ENCODE measurements at regions not wholly inside any gene's neighbourhood (a gene's known extent, or its start where the extent isn't known, plus 50 kb on each side); places are given as distances from the start of the nearest gene placed in this dataset.
A peak's percentile ranks its signal among the peaks of the same experiment; 100 is the strongest.
"Not testable (repeated sequence)": the region's sequence is repeated elsewhere in the genome, so short reads cannot be mapped to it uniquely, and the experiment has no call there.

GRCh38 chr2:185522472-185522871 is 216.1 kb upstream of the FSIP2 start:
- H3K4me3 Mint-ChIP-seq = no peak overlapping the region
- no peak for DNase-seq

GRCh38 chr2:185524242-185524641 is 214.4 kb upstream of the FSIP2 start:
- H3K36me3 Mint-ChIP-seq (ENCODE audit: low read depth) = peaks cover 12% of the 10 kb centered on the region
- H3K36me3 ChIP-seq (ENCODE audit: control insufficient read depth, insufficient read depth, low read length); H3K9me3 ChIP-seq (ENCODE audit: control insufficient read depth, low read length); H3K4me3 Mint-ChIP-seq; H3K27me3 ChIP-seq (ENCODE audit: control insufficient read depth, insufficient read depth, low read length, poor library complexity, severe bottlenecking); H3K27ac Mint-ChIP-seq; H3K9me3 Mint-ChIP-seq; H3K27me3 Mint-ChIP-seq (ENCODE audit: insufficient read depth); H3K4me3 ChIP-seq (ENCODE audit: low read length); H3K4me1 Mint-ChIP-seq; H3K9ac ChIP-seq (ENCODE audit: extremely low read depth, low read length, poor library complexity, severe bottlenecking); H3K4me1 ChIP-seq (ENCODE audit: control insufficient read depth, insufficient read depth, low read length); DNase-seq; H3K27ac ChIP-seq (ENCODE audit: low read depth, low read length): not testable (repeated sequence)
- 95% methylated on average over 2 of the region's 2 CpGs; no CpG with 5 or more reads in 1 of the 2 experiments for WGBS, 2 experiments (ENCODE audit: insufficient coverage in 1 of 2, insufficient read length in 1 of 2)

More at GRCh38 chr2:185522472-185522871, 216.1 kb upstream of the FSIP2 start:
- Mint-ChIP-seq H3K27ac (no peak overlapping the region), H3K4me1 (peaks cover 2% of the 10 kb centered on the region), H3K27me3 (ENCODE audit: insufficient read depth) (no peaks in the 10 kb centered on the region), H3K9me3 (peaks cover 6% of the 10 kb centered on the region), H3K36me3 (ENCODE audit: low read depth) (peaks cover 12% of the 10 kb centered on the region)
- H3K9ac ChIP-seq (ENCODE audit: extremely low read depth, low read length, poor library complexity, severe bottlenecking) = no peak overlapping the region
- H3K4me1 ChIP-seq (ENCODE audit: control insufficient read depth, insufficient read depth, low read length) = no peaks in the 10 kb centered on the region
- H3K9me3 ChIP-seq (ENCODE audit: control insufficient read depth, low read length) = no peaks in the 10 kb centered on the region
- H3K36me3 ChIP-seq (ENCODE audit: control insufficient read depth, insufficient read depth, low read length) = no peaks in the 10 kb centered on the region
- H3K4me3 ChIP-seq (ENCODE audit: low read length) = no peak overlapping the region
- no peaks in the 10 kb centered on the region for H3K27me3 ChIP-seq (ENCODE audit: control insufficient read depth, insufficient read depth, low read length, poor library complexity, severe bottlenecking)
- 87 to 90% methylated on average over 3 to 6 of the region's 6 CpGs for WGBS, 2 experiments (ENCODE audit: insufficient coverage in 1 of 2, insufficient read length in 1 of 2)
- peak; percentile 59 for TF ChIP-seq CTCF (conservative IDR thresholded peaks at IDR 0.05)
- H3K27ac ChIP-seq (ENCODE audit: low read depth, low read length) = no peak overlapping the region

GRCh38 chr2:185526161-185526560 is 212.4 kb upstream of the FSIP2 start:
- H3K4me1 Mint-ChIP-seq = peaks cover under 1% of the 10 kb centered on the region
- no peaks in the 10 kb centered on the region for H3K9me3 ChIP-seq (ENCODE audit: control insufficient read depth, low read length)
- 91 to 100% methylated on average over 1 of the region's 1 CpG for WGBS, 2 experiments (ENCODE audit: insufficient coverage in 1 of 2, insufficient read length in 1 of 2)
- no peak for DNase-seq
- H3K36me3 ChIP-seq (ENCODE audit: control insufficient read depth, insufficient read depth, low read length) = no peaks in the 10 kb centered on the region
- H3K27me3 ChIP-seq (ENCODE audit: control insufficient read depth, insufficient read depth, low read length, poor library complexity, severe bottlenecking) = no peaks in the 10 kb centered on the region
- H3K36me3 Mint-ChIP-seq (ENCODE audit: low read depth) = peaks cover 12% of the 10 kb centered on the region
- no peaks in the 10 kb centered on the region for H3K4me1 ChIP-seq (ENCODE audit: control insufficient read depth, insufficient read depth, low read length)
- H3K27ac Mint-ChIP-seq = no peak overlapping the region
- no peak for TF ChIP-seq CTCF (conservative IDR thresholded peaks at IDR 0.05)
- no peak overlapping the region for H3K4me3 ChIP-seq (ENCODE audit: low read length)
- no peaks in the 10 kb centered on the region for H3K27me3 Mint-ChIP-seq (ENCODE audit: insufficient read depth)
- peaks cover 6% of the 10 kb centered on the region for H3K9me3 Mint-ChIP-seq
- H3K4me3 Mint-ChIP-seq = no peak overlapping the region
- H3K9ac ChIP-seq (ENCODE audit: extremely low read depth, low read length, poor library complexity, severe bottlenecking) = no peak overlapping the region
- H3K27ac ChIP-seq (ENCODE audit: low read depth, low read length) = no peak overlapping the region

- Mint-ChIP-seq H3K9me3 (no peaks in the 10 kb centered on the region), H3K36me3 (ENCODE audit: low read depth) (no peaks in the 10 kb centered on the region), H3K27ac (no peak overlapping the region), H3K4me3 (no peak overlapping the region), H3K27me3 (ENCODE audit: insufficient read depth) (no peaks in the 10 kb centered on the region), H3K4me1 (no peaks in the 10 kb centered on the region)
- no peak for TF ChIP-seq CTCF (conservative IDR thresholded peaks at IDR 0.05)
- Histone ChIP-seq H3K9ac (ENCODE audit: extremely low read depth, low read length, poor library complexity, severe bottlenecking) (no peak overlapping the region), H3K4me1 (ENCODE audit: control insufficient read depth, insufficient read depth, low read length) (no peaks in the 10 kb centered on the region), H3K27me3 (ENCODE audit: control insufficient read depth, insufficient read depth, low read length, poor library complexity, severe bottlenecking) (no peaks in the 10 kb centered on the region), H3K4me3 (ENCODE audit: low read length) (no peak overlapping the region), H3K9me3 (ENCODE audit: control insufficient read depth, low read length) (no peaks in the 10 kb centered on the region), H3K36me3 (ENCODE audit: control insufficient read depth, insufficient read depth, low read length) (no peaks in the 10 kb centered on the region), H3K27ac (ENCODE audit: low read depth, low read length) (no peak overlapping the region)
- DNase-seq = no peak
- 95 to 100% methylated on average over 1 of the region's 2 CpGs for WGBS, 2 experiments (ENCODE audit: insufficient coverage in 1 of 2, insufficient read length in 1 of 2)
Measured at GRCh38 chr2:185531721-185532120, 206.9 kb upstream of the FSIP2 start.
